Breast epithelium (tissue), 4 donors: ENCODE measurements at regions not wholly inside any gene's neighbourhood (a gene's known extent, or its start where the extent isn't known, plus 50 kb on each side); places are given as distances from the start of the nearest gene placed in this dataset.

Source experiments
- DNase-seq, 2 donors: peaks; one replicate each; pipeline ENCODE4 v3.0.0-alpha.2; 2019; ENCODE audit warnings: low spot score in 2 of 2
- H3K27ac ChIP-seq, 2 donors: fragments of 200-600 bp; sonication (generic) in 1 of 2; one replicate each; pipeline ENCODE4 v1.5.1; 2016 to 2019; ENCODE audit warnings: mild to moderate bottlenecking in 1 of 2
- H3K27me3 ChIP-seq, 2 donors: fragments of 200-600 bp; sonication (generic) in 1 of 2; one replicate each; pipeline versions ENCODE4 v1.5.1 to v1.6.0; 2017 to 2019; ENCODE audit warnings: control low read depth in 1 of 2, mild to moderate bottlenecking in 1 of 2
- H3K36me3 ChIP-seq: fragments of 200-600 bp; one replicate; pipeline ENCODE4 v1.5.1; 2019
- H3K4me1 ChIP-seq, 2 donors: fragments of 200-600 bp; sonication (generic); one replicate each; pipeline ENCODE4 v1.5.1; 2016 to 2019; ENCODE audit warnings: control low read depth in 1 of 2
- H3K4me3 ChIP-seq, 3 donors: fragments of 200-600 bp; sonication (generic); 1 replicate in 2 of 3; 2 replicates in 1 of 3; pipeline ENCODE4 v1.5.1; 2016 to 2019; ENCODE audit warnings: mild to moderate bottlenecking in 3 of 3, moderate library complexity in 2 of 3
- H3K9me3 ChIP-seq, 2 donors: fragments of 200-600 bp; sonication (generic) in 1 of 2; one replicate each; pipeline ENCODE4 v1.5.1; 2016 to 2019; ENCODE audit warnings: control low read depth in 1 of 2
- CTCF ChIP-seq, 3 donors: fragments of 450-650 bp; IDR thresholded peaks; one replicate each; pipeline ENCODE4 v1.5.1; 2016 to 2017; ENCODE audit warnings: antibody characterized with exemption in 3 of 3, mild to moderate bottlenecking in 3 of 3, moderate library complexity in 3 of 3
- POLR2A ChIP-seq: fragments of 450-650 bp; IDR thresholded peaks from one replicate; pipeline ENCODE4 v1.6.1; 2016; ENCODE audit warnings: antibody characterized with exemption, mild to moderate bottlenecking, moderate library complexity
- POLR2AphosphoS5 ChIP-seq, 3 donors: sonication (generic); formaldehyde crosslinking; IDR thresholded peaks; one replicate each; pipeline ENCODE4 v1.6.1; 2017; ENCODE audit warnings: antibody characterized with exemption in 3 of 3
- intact Hi-C: fragments of 100-400 bp; cut with DNase I; formaldehyde crosslinking; loops from one replicate; pipeline ENCODE4 v1.15.1; 2023; ENCODE audit warnings: low total_unique reads

- no peak for DNase-seq
- no peaks in the 10 kb centered on the region for H3K9me3 ChIP-seq
- TF ChIP-seq POLR2AphosphoS5 (IDR thresholded peaks at IDR 0.05) (no peak), CTCF (IDR thresholded peaks at IDR 0.05) (no peak)
- H3K4me3 ChIP-seq, result no peak overlapping the region
- H3K27me3 ChIP-seq, result no peaks in the 10 kb centered on the region
- intact Hi-C loops, result no loop called here
- no peak overlapping the region for H3K27ac ChIP-seq
- no peaks in the 10 kb centered on the region for H3K4me1 ChIP-seq
- no peaks in the 10 kb centered on the region for H3K36me3 ChIP-seq
Measured at GRCh38 chr2:35000453-35000852, 1355.1 kb upstream of the CRIM1 start.

- H3K27me3 ChIP-seq, result no peaks in the 10 kb centered on the region
- H3K9me3 ChIP-seq, result no peaks in the 10 kb centered on the region
- TF ChIP-seq POLR2AphosphoS5 (IDR thresholded peaks at IDR 0.05) (no peak), CTCF (IDR thresholded peaks at IDR 0.05) (no peak), POLR2A (no peak)
- H3K4me1 ChIP-seq, result no peaks in the 10 kb centered on the region
- H3K4me3 ChIP-seq, result no peak overlapping the region
- no peak for DNase-seq
- no peak overlapping the region for H3K27ac ChIP-seq
- H3K36me3 ChIP-seq, result no peaks in the 10 kb centered on the region
- intact Hi-C loops, result no loop called here
Measured at GRCh38 chr2:34998741-34999140, 1356.8 kb upstream of the CRIM1 start.

GRCh38 chr2:34997779-34998178 lies 1357.8 kb upstream of the CRIM1 start:
- no peak overlapping the region for H3K4me3 ChIP-seq
- H3K27ac ChIP-seq, result no peak overlapping the region
- no peaks in the 10 kb centered on the region for H3K9me3 ChIP-seq
- no peak for DNase-seq
- TF ChIP-seq POLR2A (no peak), POLR2AphosphoS5 (IDR thresholded peaks at IDR 0.05) (no peak), CTCF (IDR thresholded peaks at IDR 0.05) (no peak)
- no peaks in the 10 kb centered on the region for H3K4me1 ChIP-seq
- intact Hi-C loops, result no loop called here
- H3K36me3 ChIP-seq, result no peaks in the 10 kb centered on the region
- H3K27me3 ChIP-seq, result no peaks in the 10 kb centered on the region

- no peak for TF ChIP-seq POLR2A
- Histone ChIP-seq H3K27ac (no peak overlapping the region), H3K9me3 (no peaks in the 10 kb centered on the region), H3K4me1 (no peaks in the 10 kb centered on the region), H3K36me3 (no peaks in the 10 kb centered on the region), H3K27me3 (no peaks in the 10 kb centered on the region), H3K4me3 (no peak overlapping the region)
- no peak for DNase-seq
- intact Hi-C loops, result no loop called here
Measured at GRCh38 chr2:34995196-34995595, 1360.4 kb upstream of the CRIM1 start.

- Histone ChIP-seq H3K4me3 (no peak overlapping the region), H3K27ac (no peak overlapping the region), H3K27me3 (no peaks in the 10 kb centered on the region), H3K4me1 (no peaks in the 10 kb centered on the region), H3K36me3 (no peaks in the 10 kb centered on the region), H3K9me3 (no peaks in the 10 kb centered on the region)
- TF ChIP-seq CTCF (IDR thresholded peaks at IDR 0.05) (no peak), POLR2AphosphoS5 (IDR thresholded peaks at IDR 0.05) (no peak), POLR2A (no peak)
- DNase-seq, result no peak
- intact Hi-C loops, result no loop called here
Measured at GRCh38 chr2:34991508-34992274, 1363.9 kb upstream of the CRIM1 start.
